CD4-positive, alpha-beta T cell (primary cell): ENCODE measurements at regions not wholly inside any gene's neighbourhood (a gene's known extent, or its start where the extent isn't known, plus 50 kb on each side); places are given as distances from the start of the nearest gene placed in this dataset.

Experiments
- ATAC-seq: fragments of 200-7000 bp; cut with Tn5 transposase; one replicate; pipeline ENCODE4 v1.10.0; 2022; ENCODE audit warnings: mild to moderate bottlenecking; ENCODE audit not compliant: poor library complexity
- CTCF ChIA-PET: fragments of 350-600 bp; sonication (Branson Sonifier 250); formaldehyde crosslinking; loops from one replicate; lab custom pipeline; 2021; ENCODE audit warnings: antibody characterized with exemption, inconsistent platforms; lab: Charles Lee
- POLR2A ChIA-PET: fragments of 350-600 bp; sonication (Branson Sonifier 250); formaldehyde crosslinking; loops from one replicate; lab custom pipeline; 2021; ENCODE audit warnings: antibody characterized with exemption, inconsistent platforms; lab: Charles Lee
- DNase-seq, 14 experiments: peaks; one replicate each; pipeline ENCODE4 v3.0.0-alpha.2; 2013 to 2020; ENCODE audit warnings: mixed read lengths in 2 of 14
- H3K27ac ChIP-seq, 2 donors: one replicate each; pipeline versions ENCODE4 v1.5.1 to v1.7.0; 2013; ENCODE audit warnings: low read length in 2 of 2, low read depth in 1 of 2, mild to moderate bottlenecking in 1 of 2
- H3K27me3 ChIP-seq, 2 experiments: 1 replicate in 1 of 2; 2 replicates in 1 of 2; pipeline versions ENCODE4 v1.6.1 to v1.7.0; 2013; ENCODE audit warnings: low read length in 2 of 2, control low read depth in 1 of 2, mild to moderate bottlenecking in 1 of 2, moderate library complexity in 1 of 2; ENCODE audit not compliant: insufficient read depth in 2 of 2, control insufficient read depth in 1 of 2
- H3K36me3 ChIP-seq: one replicate; pipeline ENCODE4 v1.6.1; 2013; ENCODE audit warnings: low read length, control low read depth; ENCODE audit not compliant: insufficient read depth
- H3K4me1 ChIP-seq: one replicate; pipeline ENCODE4 v1.6.1; 2013; ENCODE audit warnings: low read length, control low read depth; ENCODE audit not compliant: insufficient read depth
- H3K4me3 ChIP-seq: one replicate; pipeline ENCODE4 v1.5.1; 2013; ENCODE audit warnings: mild to moderate bottlenecking, low read length, moderate library complexity
- H3K9me3 ChIP-seq, 2 experiments: 1 replicate in 1 of 2; 2 replicates in 1 of 2; pipeline versions ENCODE4 v1.6.1 to v1.7.0; 2013; ENCODE audit warnings: low read length in 2 of 2, mild to moderate bottlenecking in 2 of 2, control low read depth in 1 of 2, moderate library complexity in 1 of 2; ENCODE audit not compliant: control insufficient read depth in 1 of 2, insufficient read depth in 1 of 2
- H3K27ac Mint-ChIP-seq: one replicate; pipeline ENCODE4 v1.8.0; 2020; ENCODE audit warnings: mixed read lengths
- H3K27me3 Mint-ChIP-seq: one replicate; pipeline ENCODE4 v1.8.0; 2021; ENCODE audit warnings: mixed read lengths
- H3K36me3 Mint-ChIP-seq: one replicate; pipeline ENCODE4 v1.8.0; 2021; ENCODE audit warnings: low read depth, mixed read lengths
- H3K4me1 Mint-ChIP-seq: one replicate; pipeline ENCODE4 v1.8.0; 2021; ENCODE audit warnings: low read depth, mixed read lengths
- H3K4me3 Mint-ChIP-seq: one replicate; pipeline ENCODE4 v1.8.0; 2020; ENCODE audit warnings: mild to moderate bottlenecking, mixed read lengths
- H3K9me3 Mint-ChIP-seq: one replicate; pipeline ENCODE4 v1.8.0; 2020; ENCODE audit warnings: mixed read lengths
- CTCF ChIP-seq: fragments of 200-600 bp; IDR thresholded peaks from one replicate; pipeline ENCODE4 v1.8.0; 2022; ENCODE audit warnings: antibody characterized with exemption, mild to moderate bottlenecking
- intact Hi-C, 2 experiments: fragments of 100-400 bp; cut with DNase I in 1 of 2; cut with micrococcal nuclease in 1 of 2; formaldehyde crosslinking; loops; one replicate each; pipeline versions ENCODE4 v1.15.1 to v1.9.0; 2023 to 2025; cut with DNase I, micrococcal nuclease

- H3K9me3 Mint-ChIP-seq, result no peaks in the 10 kb centered on the region
- Histone ChIP-seq H3K4me3 (no peak overlapping the region), H3K9me3 (no peaks in the 10 kb centered on the region), H3K36me3 (no peaks in the 10 kb centered on the region), H3K27ac (no peak overlapping the region), H3K27me3 (no peaks in the 10 kb centered on the region), H3K4me1 (peaks cover 4% of the 10 kb centered on the region)
- no peaks in the 10 kb centered on the region for H3K27me3 Mint-ChIP-seq
- H3K36me3 Mint-ChIP-seq, result no peaks in the 10 kb centered on the region
- peaks cover 30% of the 10 kb centered on the region for H3K4me1 Mint-ChIP-seq
- ChIA-PET CTCF (no interaction called here), POLR2A (no interaction called here)
- H3K4me3 Mint-ChIP-seq, result no peak overlapping the region
- intact Hi-C loops, result no loop called here
- no peak overlapping the region for H3K27ac Mint-ChIP-seq
- TF ChIP-seq CTCF, result no peak
- ATAC-seq (no peak), DNase-seq (no peak)
Observed at GRCh38 chrX:20352935-20353336, 86.2 kb upstream of the RPS6KA3 start.

DNA sequence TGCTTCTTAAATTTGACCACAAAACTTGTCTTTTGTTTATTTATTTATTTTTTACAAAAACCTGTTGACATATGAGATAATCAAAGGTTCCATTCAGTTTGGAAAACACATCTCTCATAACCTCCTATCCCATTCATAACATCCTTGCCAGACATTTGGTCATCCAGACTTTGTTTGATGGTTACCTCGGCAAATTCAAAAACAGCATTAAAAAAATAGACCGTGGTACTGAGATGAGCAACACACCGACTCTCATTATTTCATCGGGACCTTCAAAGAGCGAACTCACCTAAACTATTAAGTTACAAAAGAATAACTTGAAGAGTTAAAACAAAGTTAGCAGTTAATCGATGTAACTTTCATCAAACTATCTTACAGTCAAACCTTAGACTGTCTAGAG, 85.8 kb upstream of the RPS6KA3 start:
- H3K4me3 Mint-ChIP-seq, result no peak overlapping the region
- H3K9me3 ChIP-seq, result no peaks in the 10 kb centered on the region
- no peaks in the 10 kb centered on the region for H3K36me3 ChIP-seq
- H3K4me3 ChIP-seq, result no peak overlapping the region
- H3K36me3 Mint-ChIP-seq, result no peaks in the 10 kb centered on the region
- no peak for ATAC-seq
- POLR2A ChIA-PET, result no interaction called here
- no peaks in the 10 kb centered on the region for H3K27me3 ChIP-seq
- peaks cover 4% of the 10 kb centered on the region for H3K4me1 ChIP-seq
- intact Hi-C loops, result no loop called here
- H3K27ac Mint-ChIP-seq, result no peak overlapping the region
- DNase-seq, result no peak
- H3K9me3 Mint-ChIP-seq, result no peaks in the 10 kb centered on the region
- no peaks in the 10 kb centered on the region for H3K27me3 Mint-ChIP-seq
- H3K27ac ChIP-seq, result no peak overlapping the region
- H3K4me1 Mint-ChIP-seq, result peaks cover 30% of the 10 kb centered on the region
- CTCF ChIA-PET, result no interaction called here
- TF ChIP-seq CTCF, result no peak

- Mint-ChIP-seq H3K4me3 (no peak overlapping the region), H3K4me1 (peaks cover 29% of the 10 kb centered on the region), H3K27me3 (no peaks in the 10 kb centered on the region), H3K36me3 (no peaks in the 10 kb centered on the region), H3K27ac (no peak overlapping the region), H3K9me3 (no peaks in the 10 kb centered on the region)
- no peak overlapping the region for H3K27ac ChIP-seq
- POLR2A ChIA-PET, result no interaction called here
- peaks cover 4% of the 10 kb centered on the region for H3K4me1 ChIP-seq
- DNase-seq, result no peak
- no peaks in the 10 kb centered on the region for H3K9me3 ChIP-seq
- no peaks in the 10 kb centered on the region for H3K36me3 ChIP-seq
- H3K27me3 ChIP-seq, result no peaks in the 10 kb centered on the region
- intact Hi-C loops, result no loop called here
- ATAC-seq, result no peak
- no peak for TF ChIP-seq CTCF
- no peak overlapping the region for H3K4me3 ChIP-seq
- CTCF ChIA-PET, result no interaction called here
Observed at GRCh38 chrX:20350596-20350995, 83.9 kb upstream of the RPS6KA3 start.
